T-helper 9 cell (primary cell): ENCODE measurements at regions not wholly inside any gene's neighbourhood (a gene's known extent, or its start where the extent isn't known, plus 50 kb on each side); places are given as distances from the start of the nearest gene placed in this dataset.

Experiments used
- DNase-seq: peaks from one replicate; pipeline ENCODE4 v3.0.0-alpha.2; 2020

DNA sequence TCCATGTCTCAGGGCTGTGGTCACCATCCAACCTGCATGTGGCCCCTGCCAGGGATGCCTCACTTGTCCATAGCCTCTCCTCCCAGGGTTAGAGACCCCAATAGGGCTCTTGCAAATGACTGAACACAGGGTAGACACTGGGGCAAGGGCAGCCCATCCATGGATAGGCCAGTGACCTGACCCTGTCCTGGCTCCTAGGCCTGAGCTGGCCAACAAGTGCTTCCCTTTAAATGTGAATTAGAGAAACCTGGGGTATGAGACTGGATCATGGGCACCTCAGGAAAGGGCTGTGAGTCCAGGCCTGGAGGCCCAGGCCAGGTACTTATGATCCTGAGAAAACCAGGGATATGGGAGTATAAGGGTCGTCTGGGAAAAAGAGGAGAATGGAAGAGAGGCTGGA, 64.5 kb downstream of the COPS8 start:
- no peak for DNase-seq

DNA sequence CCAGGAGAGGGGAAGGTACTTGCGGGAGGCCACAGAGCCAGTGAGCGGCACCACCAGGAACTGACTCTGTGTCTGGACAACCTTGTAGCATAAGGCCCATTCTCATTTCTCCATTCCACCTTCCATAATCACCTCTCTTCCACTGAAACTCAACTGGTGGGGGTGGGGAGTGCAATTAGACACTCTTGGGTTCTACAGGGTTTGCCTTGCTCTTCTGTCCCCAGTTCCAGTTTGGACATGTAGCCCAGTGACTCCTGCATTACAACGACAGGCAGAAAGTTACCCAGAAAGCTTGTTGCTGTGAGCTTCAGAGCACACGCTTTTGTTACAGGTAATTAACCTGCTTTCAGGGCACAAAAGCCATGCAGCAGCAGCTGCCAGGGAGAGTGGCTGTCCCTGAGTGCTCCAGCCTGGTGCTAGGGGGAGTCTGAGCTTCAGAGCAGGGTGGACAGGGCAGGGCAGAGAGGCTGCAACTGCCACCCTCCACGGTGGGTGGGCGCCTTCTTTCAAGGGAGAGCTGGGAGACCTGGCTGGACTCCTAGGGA, 65.2 kb downstream of the COPS8 start:
- no peak for DNase-seq

DNA sequence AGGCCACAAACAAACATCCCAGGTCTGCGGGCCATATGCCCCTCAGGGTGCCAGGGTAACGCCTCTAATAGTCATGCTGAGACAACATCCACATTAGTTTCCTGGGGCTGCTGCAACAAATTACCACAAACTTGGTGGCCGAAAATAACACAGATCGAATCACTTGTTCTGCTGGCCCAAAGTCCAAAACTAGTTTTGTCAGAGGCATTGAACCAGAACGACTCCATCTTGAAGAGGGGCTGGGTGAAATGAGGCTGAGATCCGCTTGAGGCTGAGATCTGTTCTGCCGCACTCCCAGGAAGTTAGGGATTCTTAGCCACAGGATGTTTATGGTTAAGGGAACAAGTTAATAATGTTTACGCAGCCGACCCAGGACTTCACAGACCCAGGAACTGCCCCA, 66.7 kb downstream of the COPS8 start:
- DNase-seq, result no peak

DNA sequence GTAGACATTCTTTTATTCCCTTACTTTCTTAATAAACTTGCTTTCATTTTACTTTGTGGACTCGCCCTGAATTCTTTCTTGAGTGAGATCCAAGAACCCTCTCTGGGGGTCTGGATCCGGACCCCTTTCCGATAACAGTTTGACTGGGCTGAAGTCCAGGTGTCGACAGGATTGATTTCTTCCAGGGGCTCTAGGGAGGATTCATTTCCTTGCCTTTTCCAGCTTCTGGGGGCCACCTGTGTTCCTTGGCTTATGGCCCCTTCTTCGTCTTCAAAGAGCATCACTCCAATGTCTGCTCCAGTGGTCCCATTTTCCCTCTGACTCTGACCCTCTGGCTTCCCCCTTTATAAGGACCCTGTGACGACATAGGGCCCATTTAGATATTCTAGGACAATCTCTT, 67.5 kb downstream of the COPS8 start:
- DNase-seq, result no peak

DNA sequence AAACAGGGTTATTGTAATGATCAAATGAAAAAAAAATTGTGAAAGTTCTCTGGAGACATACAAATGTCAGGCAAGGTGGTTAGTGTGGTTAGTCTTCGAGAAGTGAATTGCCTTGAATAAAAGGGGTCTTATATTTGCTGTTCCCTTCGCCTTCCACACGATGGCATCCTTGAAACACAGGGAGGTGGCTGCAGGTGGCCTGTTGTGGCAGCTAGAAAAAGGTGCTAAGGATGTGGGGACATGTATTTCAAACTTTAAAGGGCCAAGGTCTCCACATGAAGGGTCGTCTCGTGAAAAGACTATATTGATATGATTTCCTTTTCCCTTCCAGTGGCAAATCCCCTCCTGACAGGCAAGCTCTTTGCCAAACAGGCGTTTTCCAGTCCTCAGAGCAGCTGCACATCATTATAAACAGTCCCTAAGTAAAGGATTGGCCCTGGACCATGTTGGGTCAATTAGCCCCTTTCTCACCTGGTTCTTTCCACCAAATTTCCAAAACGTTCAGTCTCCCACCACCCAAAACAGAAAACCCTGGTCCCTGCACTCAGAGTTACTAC, 68.5 kb downstream of the COPS8 start:
- DNase-seq, result peak; percentile 18

DNA sequence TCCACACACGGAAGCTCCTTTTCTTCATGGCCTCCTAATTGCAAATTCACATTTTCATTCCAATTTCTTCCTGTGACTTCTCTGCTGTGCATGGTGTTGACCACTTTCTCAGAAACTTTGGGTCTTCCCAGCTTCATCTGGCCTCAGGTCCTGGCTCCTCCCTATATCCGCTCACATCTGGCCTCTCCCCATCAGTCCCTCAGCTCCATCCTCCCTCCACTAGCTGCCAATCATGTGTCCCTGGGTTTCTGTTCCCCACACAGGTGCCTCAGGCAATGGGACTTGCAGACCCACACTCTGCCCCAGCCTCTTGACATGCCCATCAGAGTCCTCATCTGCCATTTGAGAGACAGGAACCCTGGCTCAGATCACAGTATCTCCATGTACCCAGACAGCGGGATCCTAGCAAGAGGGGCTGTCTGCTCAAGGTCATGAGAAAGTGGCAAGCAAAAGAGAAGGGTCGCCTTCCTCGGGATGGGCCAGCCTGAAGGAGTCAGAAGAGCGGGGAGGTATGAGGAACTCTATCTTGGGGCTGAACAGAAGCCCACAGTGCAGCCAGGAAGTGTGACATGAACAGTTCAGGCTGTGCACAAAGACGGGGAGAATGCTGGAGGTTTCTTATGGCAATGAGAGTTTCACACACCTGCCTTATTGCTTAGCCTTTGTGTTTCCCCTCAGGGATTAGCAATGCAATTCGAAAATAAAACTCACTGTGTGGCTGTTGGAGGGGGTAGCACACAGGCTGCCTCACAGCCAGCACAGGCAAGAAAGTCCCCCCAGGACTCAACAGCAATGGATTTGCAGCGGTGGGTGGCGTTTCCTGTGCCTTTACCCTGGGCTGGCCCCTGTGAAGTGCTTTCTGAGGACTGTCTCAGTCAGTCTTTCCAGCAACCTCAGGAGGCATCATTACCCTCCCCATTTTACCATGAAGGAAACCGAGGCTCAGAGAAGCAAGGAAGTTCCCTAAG, 69.5 kb downstream of the COPS8 start:
- no peak for DNase-seq

DNA sequence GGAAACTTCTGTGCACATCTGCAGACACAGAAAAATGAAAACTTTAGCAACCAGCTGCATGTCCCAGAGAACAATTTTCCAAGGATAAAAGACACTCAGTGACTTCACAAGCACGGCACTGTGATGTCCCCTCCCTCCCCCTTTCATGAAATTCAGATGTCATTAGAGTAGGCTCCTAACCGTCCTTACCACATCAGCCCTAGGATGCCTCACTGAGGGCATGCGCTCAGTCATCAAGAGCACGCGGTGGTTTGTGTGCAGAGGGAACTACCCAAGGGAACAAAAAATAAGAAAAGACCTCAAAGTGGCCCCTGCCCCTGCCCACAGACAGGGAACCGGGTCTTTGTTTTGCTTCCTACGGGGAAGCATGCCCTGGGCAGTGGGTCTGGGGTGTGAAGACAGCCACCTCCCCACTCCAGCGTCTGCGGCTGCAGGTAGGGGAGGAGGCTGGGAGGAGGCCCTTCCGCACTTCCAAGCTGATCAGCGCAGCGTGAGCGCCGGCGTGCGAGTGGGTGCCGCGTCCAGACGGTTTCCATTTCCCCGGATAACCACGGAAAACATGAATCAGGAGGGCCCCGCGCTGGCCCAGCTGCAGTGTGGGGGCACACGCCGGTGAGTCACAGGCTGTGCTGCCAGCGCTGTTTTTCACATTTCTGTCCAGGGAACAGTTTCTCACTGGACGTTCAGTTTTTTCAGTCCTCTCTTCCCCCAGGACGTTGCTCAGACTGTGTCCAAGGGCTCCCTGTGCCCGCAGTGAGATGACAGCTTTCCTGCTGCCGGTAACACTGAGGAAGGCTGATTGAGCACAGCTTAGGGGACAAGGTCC, 70.6 kb downstream of the COPS8 start:
- DNase-seq, result no peak

DNA sequence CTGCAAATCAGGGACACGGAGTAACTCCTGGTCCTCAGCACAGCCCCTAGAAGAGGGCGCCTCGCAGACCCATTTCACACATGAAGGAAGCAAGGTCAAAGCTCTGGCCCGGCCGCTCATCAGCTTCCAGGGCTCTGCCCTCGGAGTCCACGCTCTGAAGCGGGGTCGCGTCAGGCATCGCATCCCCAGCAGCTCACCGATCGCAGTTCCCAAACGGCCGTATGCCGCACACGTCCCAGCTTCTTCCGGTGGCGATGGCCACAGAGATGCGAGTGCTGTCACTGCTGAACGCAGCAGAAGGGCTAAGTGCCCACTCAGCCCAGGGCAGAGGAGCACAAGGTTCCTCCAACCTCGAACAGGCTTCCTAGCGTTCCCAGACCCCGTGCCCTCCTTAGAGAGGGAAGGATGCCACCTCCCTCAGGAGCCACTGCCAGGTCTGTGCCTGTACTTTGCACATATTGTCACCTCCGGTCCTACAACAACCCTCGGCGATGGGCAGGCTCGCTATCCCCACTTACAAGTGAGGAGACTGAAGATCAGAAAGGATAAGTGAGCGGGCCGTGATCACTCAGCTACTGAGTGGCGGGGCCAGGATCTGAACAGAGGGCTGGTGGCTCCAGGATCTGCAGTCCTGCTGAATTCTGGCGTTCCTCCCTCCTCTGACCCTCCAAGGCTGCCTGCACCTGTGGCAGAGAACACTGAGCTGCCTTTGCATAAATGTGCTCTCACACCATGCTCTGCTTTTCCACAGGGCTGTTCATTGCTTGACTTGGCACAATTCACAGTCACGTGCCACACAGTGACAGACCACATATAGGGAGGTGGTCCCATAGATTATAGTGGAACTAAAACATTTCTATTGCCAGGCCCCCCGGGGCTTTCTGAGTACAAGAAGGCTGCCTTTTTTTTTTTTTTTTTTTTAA, 71.4 kb downstream of the COPS8 start:
- no peak for DNase-seq

DNA sequence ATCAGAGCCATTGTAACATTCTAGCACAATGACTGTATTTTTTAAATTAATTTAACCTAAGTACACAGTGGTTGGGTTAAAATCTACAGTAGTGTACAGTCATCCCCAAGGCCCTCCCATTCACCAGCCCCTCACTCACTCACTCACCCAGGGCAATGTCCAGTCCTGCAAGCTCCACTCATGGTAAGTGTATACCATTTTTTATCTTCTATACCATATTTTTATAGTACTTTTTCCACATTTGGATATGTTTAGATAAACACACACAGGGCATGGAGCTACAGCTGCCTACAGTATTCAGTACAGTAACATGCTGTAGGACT, 72.1 kb downstream of the COPS8 start:
- DNase-seq, result no peak

DNA sequence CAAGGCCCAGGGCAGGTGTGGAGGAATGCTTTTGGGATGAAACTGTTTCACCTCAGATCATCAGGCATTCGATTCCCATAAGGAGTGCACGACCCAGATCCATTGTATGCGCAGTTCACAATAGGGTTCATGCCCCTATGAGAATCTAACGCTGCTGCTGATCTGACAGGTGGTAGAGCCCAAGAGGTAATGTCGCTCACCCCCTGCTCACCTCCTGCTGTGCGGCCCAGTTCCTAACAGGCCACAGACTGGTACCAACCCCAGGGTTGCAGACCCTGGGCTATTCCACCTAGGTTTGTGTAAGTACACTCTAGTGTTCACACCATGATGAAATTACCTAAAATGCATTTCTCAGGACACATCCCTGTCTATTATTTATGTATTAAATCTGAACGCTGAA, 72.5 kb downstream of the COPS8 start:
- no peak for DNase-seq

DNA sequence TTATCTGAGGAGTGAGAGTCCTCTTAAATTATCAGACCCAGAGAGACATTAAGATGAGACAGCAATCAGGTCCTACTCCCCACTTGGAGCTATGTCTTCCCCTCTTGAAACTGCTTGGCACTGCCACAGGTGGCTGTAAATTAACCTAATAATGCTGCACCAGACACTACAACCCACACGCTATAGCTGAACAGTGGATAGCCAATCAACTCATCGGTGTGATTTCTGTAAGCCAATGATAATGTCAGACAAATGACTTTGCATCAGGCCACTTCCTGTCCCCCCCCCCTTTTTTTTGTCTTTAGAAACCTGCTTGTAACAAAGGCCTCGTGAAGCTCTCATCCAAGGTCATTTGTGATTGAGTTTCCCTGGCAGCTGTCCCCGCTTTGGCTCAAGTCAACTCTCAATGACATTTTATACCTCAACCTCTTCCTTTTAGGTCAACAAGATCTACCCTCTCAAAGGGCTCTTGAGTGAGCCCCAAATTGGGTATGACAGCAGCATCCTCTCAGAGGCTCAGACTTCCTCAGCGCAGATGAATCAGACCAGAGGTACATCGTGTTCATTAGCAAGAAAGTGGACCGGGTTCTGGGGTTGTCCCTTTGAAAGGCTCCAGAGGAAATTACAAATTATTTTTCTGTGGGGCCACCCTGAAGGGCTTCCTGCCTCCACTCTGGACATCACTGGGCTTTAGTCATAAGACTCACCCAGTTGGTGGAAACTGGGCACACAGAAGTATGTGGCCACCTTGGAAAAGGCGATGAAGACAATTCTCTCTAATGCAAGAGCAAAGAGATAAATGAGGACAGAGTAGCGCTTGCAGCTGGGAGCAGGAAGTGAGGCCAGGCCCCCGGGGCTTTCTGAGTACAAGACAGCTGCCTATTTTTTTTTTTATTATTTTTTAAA, 73.6 kb downstream of the COPS8 start:
- DNase-seq, result no peak

DNA sequence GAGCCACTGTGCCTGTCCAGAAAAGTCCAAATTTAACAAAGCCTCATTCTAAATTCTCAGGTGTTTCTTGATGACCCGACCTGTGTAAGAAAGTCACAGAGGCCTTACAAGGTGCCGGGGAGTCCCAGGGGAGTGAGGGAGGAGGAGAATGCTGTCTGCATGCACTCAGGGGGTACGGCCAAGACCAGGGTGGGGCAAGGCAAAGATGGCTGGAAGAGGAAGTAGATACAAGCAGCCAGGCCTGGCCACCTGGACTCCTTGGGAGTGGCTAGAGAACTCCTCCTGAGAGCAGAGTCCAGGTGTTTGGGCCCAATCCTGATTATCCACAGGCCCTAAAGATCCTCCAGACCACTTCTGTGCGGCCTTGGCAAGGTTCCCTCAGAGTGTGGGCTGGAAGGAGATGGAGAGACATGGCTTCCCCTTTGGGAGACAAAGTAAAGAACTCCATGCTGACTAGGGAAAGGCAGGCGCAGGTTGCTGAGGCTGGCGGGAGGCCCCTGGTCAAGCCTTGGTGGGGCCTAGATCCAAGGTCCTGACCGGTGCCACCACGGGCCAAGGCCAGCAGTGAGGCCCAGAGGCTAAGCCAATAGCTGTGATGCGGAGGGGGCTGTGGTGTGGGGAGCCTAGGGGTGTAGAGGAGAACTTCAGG, 74.7 kb downstream of the COPS8 start:
- no peak for DNase-seq

DNA sequence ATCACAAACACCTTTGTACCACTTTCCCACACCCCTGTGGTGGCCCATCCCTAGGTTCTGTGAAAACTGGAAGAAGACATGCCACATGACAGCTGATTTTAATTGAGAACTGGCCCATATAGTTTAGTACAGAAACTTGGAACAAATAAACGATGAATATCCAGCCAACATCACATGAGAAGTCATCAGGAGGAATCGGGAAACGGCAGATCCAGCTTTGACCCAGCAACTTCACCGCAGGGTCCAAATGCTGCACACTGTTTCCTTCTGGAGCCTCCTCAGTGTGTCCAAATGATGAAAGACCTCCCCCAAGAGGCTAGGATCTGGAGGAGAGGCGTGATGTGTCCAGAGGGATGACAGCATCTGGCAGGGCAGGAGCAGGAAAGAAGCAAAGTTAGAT, 75.5 kb downstream of the COPS8 start:
- DNase-seq, result no peak

DNA sequence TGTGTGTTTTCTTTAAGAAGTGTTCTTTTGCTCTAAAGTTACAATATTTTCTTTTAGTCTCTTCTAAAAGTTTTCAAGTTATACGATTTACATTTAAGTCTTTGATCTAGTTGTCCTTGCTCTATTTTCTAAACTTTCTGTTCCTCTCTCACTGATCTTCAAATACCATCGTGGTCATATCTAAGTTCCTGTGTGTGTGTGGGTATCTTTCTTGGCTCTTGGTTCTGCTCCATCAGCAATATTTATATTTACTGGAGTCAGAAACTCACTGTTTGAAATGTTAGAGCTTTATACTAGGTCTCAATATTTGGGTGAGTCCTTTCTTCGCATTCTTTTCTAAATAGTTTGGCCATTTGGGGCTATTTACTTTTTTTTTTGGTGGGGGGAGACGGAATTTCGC, 77.3 kb downstream of the COPS8 start:
- no peak for DNase-seq

DNA sequence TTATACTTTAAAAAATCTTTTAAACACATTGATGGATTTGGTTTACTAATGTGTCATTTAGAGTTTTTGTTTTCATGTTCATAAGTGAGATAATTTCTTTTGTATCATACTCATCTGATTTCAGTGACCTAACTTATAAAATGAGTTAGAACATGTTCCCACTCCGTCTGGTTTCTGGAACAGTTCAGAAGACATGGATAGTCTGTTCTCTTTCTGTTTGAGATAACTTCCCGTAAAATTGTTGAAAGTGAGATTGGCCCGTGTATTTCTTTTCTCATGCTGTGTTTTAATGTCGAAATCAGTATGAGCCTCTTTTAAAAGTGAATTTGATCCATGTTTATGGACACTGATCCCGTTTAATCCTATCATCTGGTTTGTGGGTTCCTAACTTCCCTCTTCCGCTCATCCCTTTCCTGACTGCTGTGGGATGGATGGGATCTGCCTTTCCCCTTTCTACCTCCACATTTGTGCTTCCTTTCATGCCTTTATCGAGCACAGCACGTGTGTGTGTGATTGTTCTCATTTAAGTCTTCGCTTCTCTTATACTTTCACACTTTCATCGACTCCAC, 78.9 kb downstream of the COPS8 start:
- DNase-seq, result no peak

DNA sequence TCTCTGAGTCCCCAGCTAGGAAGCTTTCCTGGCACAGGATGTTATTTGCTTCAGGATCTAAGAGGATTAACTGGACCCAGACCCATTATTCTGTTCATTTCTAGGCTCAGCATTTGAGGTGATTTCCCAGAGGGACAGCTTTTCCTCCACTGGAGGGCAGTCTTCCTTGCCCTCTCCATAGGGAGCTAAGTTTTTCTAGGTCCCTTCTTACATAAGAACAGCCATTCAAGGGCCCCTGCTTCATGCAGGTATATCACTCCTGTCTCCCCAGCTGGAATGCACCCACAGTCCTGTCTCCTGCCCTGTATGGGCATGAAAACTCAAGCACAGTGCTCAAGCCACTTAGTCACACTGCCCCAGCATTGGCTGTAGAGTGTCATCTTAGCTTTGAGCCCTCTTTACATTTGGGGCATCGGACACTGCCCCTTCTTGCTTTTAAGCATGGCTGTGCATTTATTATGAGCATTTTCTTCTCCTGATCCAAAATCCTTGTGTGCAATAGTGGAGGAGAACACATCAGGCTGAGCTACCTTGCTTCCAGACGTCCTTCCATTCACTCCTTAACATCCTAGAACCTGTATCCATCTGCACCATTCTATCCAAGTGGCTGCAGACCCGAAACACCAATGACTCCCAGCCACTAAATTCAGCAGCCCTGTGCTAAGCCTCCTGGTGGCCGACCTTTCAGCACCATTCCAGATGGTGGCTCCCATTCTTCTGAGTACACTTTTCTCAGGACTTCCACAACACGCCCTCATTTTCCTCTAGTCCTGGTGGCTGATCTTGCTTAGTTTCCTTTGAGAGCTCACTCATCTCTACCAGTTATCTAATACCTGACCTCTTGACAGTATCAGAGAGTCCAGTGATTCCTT, 80.0 kb downstream of the COPS8 start:
- no peak for DNase-seq

DNA sequence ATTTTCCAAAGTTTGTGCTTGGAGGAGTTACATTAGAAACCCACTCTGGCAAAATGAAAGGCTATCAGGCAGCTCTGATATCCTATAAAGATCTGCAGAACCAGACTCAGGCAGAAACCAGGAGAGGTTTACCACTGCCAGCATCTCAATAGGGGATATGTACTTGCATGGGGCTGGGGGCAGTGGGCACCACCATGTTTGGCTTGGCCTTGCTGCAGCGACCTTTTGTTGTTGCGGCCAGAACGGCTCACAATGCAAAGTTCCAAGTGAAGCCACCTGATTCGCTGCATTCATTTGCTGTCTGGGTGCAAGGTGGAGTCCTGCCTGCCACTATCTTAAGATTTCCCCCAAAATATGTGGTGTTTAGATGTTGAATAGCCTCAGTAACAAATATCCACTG, 81.3 kb downstream of the COPS8 start:
- DNase-seq, result no peak

DNA sequence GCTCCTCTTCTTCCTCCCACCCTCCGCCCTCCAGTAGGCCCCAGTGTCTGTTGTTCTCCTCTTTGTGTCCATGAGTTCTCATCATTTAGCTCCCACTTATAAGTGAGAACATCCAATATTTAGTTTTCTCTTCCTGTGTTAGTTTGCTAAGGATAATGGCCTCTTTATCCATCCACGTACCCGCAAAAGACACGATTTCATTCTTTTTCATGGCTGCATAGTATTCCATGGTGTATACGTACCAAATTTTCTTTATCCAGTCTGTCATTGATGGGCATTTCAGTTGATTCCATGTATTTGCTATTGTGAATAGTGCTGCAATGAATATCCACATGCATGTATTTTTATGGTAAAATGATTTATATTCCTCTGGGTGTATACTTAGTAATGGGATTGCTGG, 82.2 kb downstream of the COPS8 start:
- DNase-seq, result no peak

DNA sequence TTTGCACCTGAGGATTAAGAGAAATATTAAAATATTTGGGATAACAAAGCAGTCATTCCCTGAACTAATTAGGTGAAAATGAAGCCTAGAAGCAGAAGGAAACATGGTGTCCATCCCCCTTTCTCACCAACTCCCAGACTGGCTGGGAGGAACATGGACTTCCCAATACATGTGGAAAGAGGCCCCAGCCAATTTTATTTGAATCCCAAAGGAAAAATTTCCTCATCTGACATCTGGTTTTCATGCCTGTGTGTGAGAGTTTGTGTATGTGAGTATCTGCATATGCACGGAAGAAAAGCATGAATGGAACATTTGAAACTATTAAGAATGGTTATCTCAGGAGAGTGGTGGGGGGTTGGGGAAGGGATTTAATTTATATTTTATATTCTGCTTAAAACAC, 84.3 kb downstream of the COPS8 start:
- no peak for DNase-seq
